ENCODE measurements at regions not wholly inside any gene's neighbourhood (a gene's known extent, or its start where the extent isn't known, plus 50 kb on each side); places are given as distances from the start of the nearest gene placed in this dataset.
A peak's percentile ranks its signal among the peaks of the same experiment; 100 is the strongest.
"Not testable (repeated sequence)": the region's sequence is repeated elsewhere in the genome, so short reads cannot be mapped to it uniquely, and the experiment has no call there.

GRCh38 chr9:39463696-39464095 is 108.2 kb downstream of the SPATA31A1 start:
- H3K36me3 ChIP-seq (ENCODE audit: control insufficient read depth, insufficient read depth, low read length): not testable (repeated sequence)

GRCh38 chr9:39464122-39464777 is 108.8 kb downstream of the SPATA31A1 start:
- not testable (repeated sequence) for H3K36me3 ChIP-seq (ENCODE audit: control insufficient read depth, insufficient read depth, low read length)
- peak; percentile 64 for DNase-seq (ENCODE audit: low read depth)

More at GRCh38 chr9:39463696-39464095, 108.2 kb downstream of the SPATA31A1 start:
- not testable (repeated sequence) for H3K27me3 ChIP-seq (ENCODE audit: control insufficient read depth, insufficient read depth, low read length); DNase-seq (ENCODE audit: low read depth)
- peak overlapping the region; percentile 46 for H3K4me3 ChIP-seq (ENCODE audit: low read depth, low read length)

GRCh38 chr9:39474499-39474898 is 119.0 kb downstream of the SPATA31A1 start:
- not testable (repeated sequence) for H3K4me3 ChIP-seq (ENCODE audit: low read depth, low read length); H3K27me3 ChIP-seq (ENCODE audit: control insufficient read depth, insufficient read depth, low read length); DNase-seq (ENCODE audit: low read depth); H3K36me3 ChIP-seq (ENCODE audit: control insufficient read depth, insufficient read depth, low read length)

More at GRCh38 chr9:39464122-39464777, 108.8 kb downstream of the SPATA31A1 start:
- H3K4me3 ChIP-seq (ENCODE audit: low read depth, low read length): peak overlapping the region; percentile 46
- not testable (repeated sequence) for H3K27me3 ChIP-seq (ENCODE audit: control insufficient read depth, insufficient read depth, low read length)

- not testable (repeated sequence) for H3K4me3 ChIP-seq (ENCODE audit: low read depth, low read length); H3K36me3 ChIP-seq (ENCODE audit: control insufficient read depth, insufficient read depth, low read length); H3K27me3 ChIP-seq (ENCODE audit: control insufficient read depth, insufficient read depth, low read length); DNase-seq (ENCODE audit: low read depth)
Measured at GRCh38 chr9:39483073-39483472, 127.6 kb downstream of the SPATA31A1 start.

- not testable (repeated sequence) for H3K36me3 ChIP-seq (ENCODE audit: control insufficient read depth, insufficient read depth, low read length); DNase-seq (ENCODE audit: low read depth); H3K4me3 ChIP-seq (ENCODE audit: low read depth, low read length); H3K27me3 ChIP-seq (ENCODE audit: control insufficient read depth, insufficient read depth, low read length)
Measured at GRCh38 chr9:39483880-39484279, 128.4 kb downstream of the SPATA31A1 start.

- not testable (repeated sequence) for H3K36me3 ChIP-seq (ENCODE audit: control insufficient read depth, insufficient read depth, low read length); H3K4me3 ChIP-seq (ENCODE audit: low read depth, low read length); H3K27me3 ChIP-seq (ENCODE audit: control insufficient read depth, insufficient read depth, low read length); DNase-seq (ENCODE audit: low read depth)
Measured at GRCh38 chr9:39484292-39484691, 128.8 kb downstream of the SPATA31A1 start.

GRCh38 chr9:39487477-39487876 is 132.0 kb downstream of the SPATA31A1 start:
- H3K4me3 ChIP-seq (ENCODE audit: low read depth, low read length); H3K27me3 ChIP-seq (ENCODE audit: control insufficient read depth, insufficient read depth, low read length); DNase-seq (ENCODE audit: low read depth); H3K36me3 ChIP-seq (ENCODE audit: control insufficient read depth, insufficient read depth, low read length): not testable (repeated sequence)

- not testable (repeated sequence) for H3K4me3 ChIP-seq (ENCODE audit: low read depth, low read length); DNase-seq (ENCODE audit: low read depth); H3K27me3 ChIP-seq (ENCODE audit: control insufficient read depth, insufficient read depth, low read length)
Measured at GRCh38 chr9:39496248-39496647, 140.8 kb downstream of the SPATA31A1 start.

GRCh38 chr9:39503178-39503577 is 147.7 kb downstream of the SPATA31A1 start:
- not testable (repeated sequence) for H3K36me3 ChIP-seq (ENCODE audit: control insufficient read depth, insufficient read depth, low read length); H3K27me3 ChIP-seq (ENCODE audit: control insufficient read depth, insufficient read depth, low read length); H3K4me3 ChIP-seq (ENCODE audit: low read depth, low read length); DNase-seq (ENCODE audit: low read depth)

More at GRCh38 chr9:39496248-39496647, 140.8 kb downstream of the SPATA31A1 start:
- not testable (repeated sequence) for H3K36me3 ChIP-seq (ENCODE audit: control insufficient read depth, insufficient read depth, low read length)

- H3K27me3 ChIP-seq (ENCODE audit: control insufficient read depth, insufficient read depth, low read length); H3K4me3 ChIP-seq (ENCODE audit: low read depth, low read length); H3K36me3 ChIP-seq (ENCODE audit: control insufficient read depth, insufficient read depth, low read length); DNase-seq (ENCODE audit: low read depth): not testable (repeated sequence)
Measured at GRCh38 chr9:39527387-39528029, 172.0 kb downstream of the SPATA31A1 start.

- not testable (repeated sequence) for H3K27me3 ChIP-seq (ENCODE audit: control insufficient read depth, insufficient read depth, low read length); H3K36me3 ChIP-seq (ENCODE audit: control insufficient read depth, insufficient read depth, low read length); DNase-seq (ENCODE audit: low read depth); H3K4me3 ChIP-seq (ENCODE audit: low read depth, low read length)
Measured at GRCh38 chr9:39532597-39532996, 177.1 kb downstream of the SPATA31A1 start.

GRCh38 chr9:39533001-39533762 is 177.7 kb downstream of the SPATA31A1 start:
- not testable (repeated sequence) for DNase-seq (ENCODE audit: low read depth); H3K4me3 ChIP-seq (ENCODE audit: low read depth, low read length); H3K36me3 ChIP-seq (ENCODE audit: control insufficient read depth, insufficient read depth, low read length); H3K27me3 ChIP-seq (ENCODE audit: control insufficient read depth, insufficient read depth, low read length)

GRCh38 chr9:39533763-39534548 is 178.5 kb downstream of the SPATA31A1 start:
- not testable (repeated sequence) for H3K4me3 ChIP-seq (ENCODE audit: low read depth, low read length); H3K36me3 ChIP-seq (ENCODE audit: control insufficient read depth, insufficient read depth, low read length); DNase-seq (ENCODE audit: low read depth); H3K27me3 ChIP-seq (ENCODE audit: control insufficient read depth, insufficient read depth, low read length)

GRCh38 chr9:39534897-39535296 is 179.4 kb downstream of the SPATA31A1 start:
- H3K4me3 ChIP-seq (ENCODE audit: low read depth, low read length); DNase-seq (ENCODE audit: low read depth); H3K36me3 ChIP-seq (ENCODE audit: control insufficient read depth, insufficient read depth, low read length); H3K27me3 ChIP-seq (ENCODE audit: control insufficient read depth, insufficient read depth, low read length): not testable (repeated sequence)
